Activated naive CD4-positive, alpha-beta T cell treated with anti-CD3 and anti-CD28 coated beads for 36 hours (primary cell): ENCODE measurements at regions not wholly inside any gene's neighbourhood (a gene's known extent, or its start where the extent isn't known, plus 50 kb on each side); places are given as distances from the start of the nearest gene placed in this dataset.

Experiments used
- CTCF ChIA-PET: fragments of 350-600 bp; sonication (Branson Sonifier 250); formaldehyde crosslinking; loops from one replicate; lab custom pipeline; 2021; ENCODE audit warnings: antibody characterized with exemption; lab: Charles Lee
- DNase-seq: peaks from one replicate; pipeline ENCODE4 v3.0.0-alpha.2; 2020
- H3K27ac Mint-ChIP-seq: one replicate; pipeline ENCODE4 v1.8.0; 2021; ENCODE audit warnings: mild to moderate bottlenecking, mixed read lengths
- H3K27me3 Mint-ChIP-seq: one replicate; pipeline ENCODE4 v1.8.0; 2021; ENCODE audit warnings: low read depth, mixed read lengths
- H3K36me3 Mint-ChIP-seq: one replicate; pipeline ENCODE4 v1.8.0; 2021; ENCODE audit warnings: low read depth, mixed read lengths
- H3K4me1 Mint-ChIP-seq: one replicate; pipeline ENCODE4 v1.8.0; 2021; ENCODE audit warnings: low read depth, mixed read lengths
- H3K4me3 Mint-ChIP-seq: one replicate; pipeline ENCODE4 v1.8.0; 2021; ENCODE audit warnings: mild to moderate bottlenecking, moderate library complexity, mixed read lengths
- H3K9me3 Mint-ChIP-seq: one replicate; pipeline ENCODE4 v1.8.0; 2021; ENCODE audit warnings: mixed read lengths
- intact Hi-C: fragments of 100-400 bp; cut with micrococcal nuclease; formaldehyde crosslinking; loops from one replicate; pipeline ENCODE4 v1.15.1; 2023

GRCh38 chr4:117474987-117475386, 389.6 kb upstream of the TRAM1L1 start:
- H3K4me3 Mint-ChIP-seq, result no peak overlapping the region
- no peak overlapping the region for H3K27ac Mint-ChIP-seq
- H3K27me3 Mint-ChIP-seq, result peaks cover 2% of the 10 kb centered on the region
- H3K36me3 Mint-ChIP-seq, result no peaks in the 10 kb centered on the region
- H3K9me3 Mint-ChIP-seq, result peaks cover 7% of the 10 kb centered on the region
- intact Hi-C loops, result no loop called here
- no peaks in the 10 kb centered on the region for H3K4me1 Mint-ChIP-seq
- CTCF ChIA-PET, result no interaction called here
- DNase-seq, result no peak

GRCh38 chr4:117477925-117478324, 392.5 kb upstream of the TRAM1L1 start:
- CTCF ChIA-PET, result no interaction called here
- DNase-seq, result no peak
- peaks cover 4% of the 10 kb centered on the region for H3K9me3 Mint-ChIP-seq
- H3K4me3 Mint-ChIP-seq, result no peak overlapping the region
- H3K36me3 Mint-ChIP-seq, result no peaks in the 10 kb centered on the region
- H3K27ac Mint-ChIP-seq, result no peak overlapping the region
- H3K4me1 Mint-ChIP-seq, result no peaks in the 10 kb centered on the region
- no peaks in the 10 kb centered on the region for H3K27me3 Mint-ChIP-seq
- intact Hi-C loops, result no loop called here

- no peaks in the 10 kb centered on the region for H3K27me3 Mint-ChIP-seq
- no peak overlapping the region for H3K4me3 Mint-ChIP-seq
- no peaks in the 10 kb centered on the region for H3K4me1 Mint-ChIP-seq
- intact Hi-C loops, result no loop called here
- H3K36me3 Mint-ChIP-seq, result no peaks in the 10 kb centered on the region
- no peak overlapping the region for H3K27ac Mint-ChIP-seq
- CTCF ChIA-PET, result no interaction called here
- peaks cover 4% of the 10 kb centered on the region for H3K9me3 Mint-ChIP-seq
- DNase-seq, result no peak
Measured at GRCh38 chr4:117478702-117479101, 393.3 kb upstream of the TRAM1L1 start.

- no peaks in the 10 kb centered on the region for H3K27me3 Mint-ChIP-seq
- DNase-seq, result peak; percentile 15
- no peak overlapping the region for H3K4me3 Mint-ChIP-seq
- no peaks in the 10 kb centered on the region for H3K4me1 Mint-ChIP-seq
- intact Hi-C loops, result no loop called here
- CTCF ChIA-PET, result no interaction called here
- peaks cover 4% of the 10 kb centered on the region for H3K9me3 Mint-ChIP-seq
- no peak overlapping the region for H3K27ac Mint-ChIP-seq
- no peaks in the 10 kb centered on the region for H3K36me3 Mint-ChIP-seq
Measured at GRCh38 chr4:117479673-117480072, 394.3 kb upstream of the TRAM1L1 start.

GRCh38 chr4:117481742-117482141, 396.4 kb upstream of the TRAM1L1 start:
- intact Hi-C loops, result no loop called here
- Mint-ChIP-seq H3K36me3 (no peaks in the 10 kb centered on the region), H3K9me3 (peaks cover 4% of the 10 kb centered on the region), H3K4me1 (no peaks in the 10 kb centered on the region), H3K27ac (no peak overlapping the region), H3K4me3 (no peak overlapping the region), H3K27me3 (no peaks in the 10 kb centered on the region)
- no peak for DNase-seq
- CTCF ChIA-PET, result no interaction called here

GRCh38 chr4:117488692-117489091, 403.3 kb upstream of the TRAM1L1 start:
- Mint-ChIP-seq H3K9me3 (no peaks in the 10 kb centered on the region), H3K36me3 (no peaks in the 10 kb centered on the region), H3K4me3 (no peak overlapping the region), H3K27ac (no peak overlapping the region), H3K27me3 (no peaks in the 10 kb centered on the region), H3K4me1 (no peaks in the 10 kb centered on the region)
- CTCF ChIA-PET, result no interaction called here
- intact Hi-C loops, result no loop called here
- no peak for DNase-seq

- Mint-ChIP-seq H3K27ac (no peak overlapping the region), H3K9me3 (no peaks in the 10 kb centered on the region), H3K36me3 (no peaks in the 10 kb centered on the region), H3K27me3 (no peaks in the 10 kb centered on the region), H3K4me3 (no peak overlapping the region), H3K4me1 (no peaks in the 10 kb centered on the region)
- DNase-seq, result no peak
- intact Hi-C loops, result no loop called here
- CTCF ChIA-PET, result no interaction called here
Measured at GRCh38 chr4:117489107-117489506, 403.7 kb upstream of the TRAM1L1 start.

GRCh38 chr4:117491516-117491915, 406.1 kb upstream of the TRAM1L1 start:
- H3K27me3 Mint-ChIP-seq, result no peaks in the 10 kb centered on the region
- no peak overlapping the region for H3K4me3 Mint-ChIP-seq
- H3K27ac Mint-ChIP-seq, result no peak overlapping the region
- H3K36me3 Mint-ChIP-seq, result no peaks in the 10 kb centered on the region
- intact Hi-C loops, result no loop called here
- CTCF ChIA-PET, result no interaction called here
- no peaks in the 10 kb centered on the region for H3K9me3 Mint-ChIP-seq
- H3K4me1 Mint-ChIP-seq, result no peaks in the 10 kb centered on the region
- DNase-seq, result no peak

- CTCF ChIA-PET, result no interaction called here
- Mint-ChIP-seq H3K27ac (no peak overlapping the region), H3K27me3 (no peaks in the 10 kb centered on the region), H3K4me1 (no peaks in the 10 kb centered on the region), H3K9me3 (no peaks in the 10 kb centered on the region), H3K4me3 (no peak overlapping the region), H3K36me3 (no peaks in the 10 kb centered on the region)
- intact Hi-C loops, result no loop called here
- no peak for DNase-seq
Measured at GRCh38 chr4:117495802-117496201, 410.4 kb upstream of the TRAM1L1 start.

- CTCF ChIA-PET, result no interaction called here
- H3K4me3 Mint-ChIP-seq, result no peak overlapping the region
- no peak for DNase-seq
- H3K9me3 Mint-ChIP-seq, result no peaks in the 10 kb centered on the region
- H3K27ac Mint-ChIP-seq, result no peak overlapping the region
- H3K36me3 Mint-ChIP-seq, result no peaks in the 10 kb centered on the region
- H3K27me3 Mint-ChIP-seq, result no peaks in the 10 kb centered on the region
- no peaks in the 10 kb centered on the region for H3K4me1 Mint-ChIP-seq
- intact Hi-C loops, result no loop called here
Measured at GRCh38 chr4:117512414-117512813, 427.0 kb upstream of the TRAM1L1 start.

GRCh38 chr4:117514391-117515175, 429.2 kb upstream of the TRAM1L1 start:
- Mint-ChIP-seq H3K9me3 (peaks cover 2% of the 10 kb centered on the region), H3K27me3 (no peaks in the 10 kb centered on the region), H3K27ac (no peak overlapping the region), H3K4me3 (no peak overlapping the region), H3K4me1 (no peaks in the 10 kb centered on the region), H3K36me3 (no peaks in the 10 kb centered on the region)
- no peak for DNase-seq
- CTCF ChIA-PET, result no interaction called here
- intact Hi-C loops, result no loop called here

- Mint-ChIP-seq H3K4me1 (no peaks in the 10 kb centered on the region), H3K4me3 (no peak overlapping the region), H3K27me3 (no peaks in the 10 kb centered on the region), H3K9me3 (peaks cover 2% of the 10 kb centered on the region), H3K36me3 (no peaks in the 10 kb centered on the region), H3K27ac (no peak overlapping the region)
- intact Hi-C loops, result no loop called here
- no peak for DNase-seq
- CTCF ChIA-PET, result no interaction called here
Measured at GRCh38 chr4:117515921-117516320, 430.5 kb upstream of the TRAM1L1 start.

- H3K4me1 Mint-ChIP-seq, result no peaks in the 10 kb centered on the region
- no peak overlapping the region for H3K27ac Mint-ChIP-seq
- DNase-seq, result no peak
- H3K36me3 Mint-ChIP-seq, result no peaks in the 10 kb centered on the region
- intact Hi-C loops, result no loop called here
- H3K27me3 Mint-ChIP-seq, result no peaks in the 10 kb centered on the region
- CTCF ChIA-PET, result no interaction called here
- no peak overlapping the region for H3K4me3 Mint-ChIP-seq
- H3K9me3 Mint-ChIP-seq, result peaks cover 1% of the 10 kb centered on the region
Measured at GRCh38 chr4:117527601-117528000, 442.2 kb upstream of the TRAM1L1 start.
